CD14-positive monocyte (primary cell): ENCODE measurements at regions not wholly inside any gene's neighbourhood (a gene's known extent, or its start where the extent isn't known, plus 50 kb on each side); places are given as distances from the start of the nearest gene placed in this dataset.

Experiments
- DNase-seq, 3 donors: peaks; one replicate each; pipeline ENCODE4 v3.0.0-alpha.2; 2011 to 2022
- H2AFZ ChIP-seq: 2 replicates; pipeline ENCODE4 v1.6.0; 2012; ENCODE audit warnings: mild to moderate bottlenecking, low read depth, low read length, inconsistent platforms; ENCODE audit not compliant: insufficient read depth, poor library complexity, severe bottlenecking
- H3K27ac ChIP-seq, 2 donors: 1 replicate in 1 of 2; 2 replicates in 1 of 2; pipeline ENCODE4 v1.5.1; 2012 to 2013; ENCODE audit warnings: low read length in 2 of 2, control low read depth in 1 of 2, inconsistent platforms in 1 of 2, low read depth in 1 of 2, mild to moderate bottlenecking in 1 of 2
- H3K27me3 ChIP-seq, 2 donors: one replicate each; pipeline versions ENCODE4 v1.6.0 to v1.6.1; 2011 to 2013; ENCODE audit warnings: low read length in 2 of 2; ENCODE audit not compliant: control insufficient read depth in 2 of 2, insufficient read depth in 2 of 2
- H3K36me3 ChIP-seq, 2 donors: replicated peaks in 1 of 2; 1 replicate in 1 of 2; 2 replicates in 1 of 2; pipeline versions ENCODE4 v1.5.1 to v1.6.1; 2012 to 2013; ENCODE audit warnings: low read length in 2 of 2, control low read depth in 1 of 2, inconsistent platforms in 1 of 2, mild to moderate bottlenecking in 1 of 2; ENCODE audit not compliant: insufficient read depth in 2 of 2, control insufficient read depth in 1 of 2
- H3K4me1 ChIP-seq, 2 donors: 1 replicate in 1 of 2; 2 replicates in 1 of 2; pipeline versions ENCODE4 v1.5.1 to v1.6.1; 2012 to 2013; ENCODE audit warnings: low read length in 2 of 2, control low read depth in 1 of 2, inconsistent platforms in 1 of 2, mild to moderate bottlenecking in 1 of 2, moderate library complexity in 1 of 2; ENCODE audit not compliant: insufficient read depth in 2 of 2, control insufficient read depth in 1 of 2
- H3K4me2 ChIP-seq: replicated peaks from 2 replicates; pipeline ENCODE3; 2012; ENCODE audit warnings: low read length, moderate library complexity, mild to moderate bottlenecking; ENCODE audit not compliant: poor library complexity, severe bottlenecking; ENCODE audit errors: extremely low read depth
- H3K4me3 ChIP-seq, 3 experiments: fragments of 200-600 bp in 1 of 3; sonication (generic) in 1 of 3; replicated peaks in 1 of 3; 1 replicate in 2 of 3; 2 replicates in 1 of 3; pipeline ENCODE4 v1.5.1; 2011 to 2013; ENCODE audit warnings: low read length in 3 of 3, mild to moderate bottlenecking in 3 of 3, control low read depth in 2 of 3, low read depth in 2 of 3, inconsistent platforms in 1 of 3, moderate library complexity in 1 of 3
- H3K79me2 ChIP-seq: 2 replicates; pipeline ENCODE4 v1.6.0; 2012; ENCODE audit warnings: mild to moderate bottlenecking, control low read depth, inconsistent platforms, low read length, moderate library complexity; ENCODE audit not compliant: insufficient read depth
- H3K9ac ChIP-seq: 2 replicates; pipeline ENCODE4 v1.6.0; 2017; ENCODE audit warnings: low read length, mild to moderate bottlenecking; ENCODE audit not compliant: insufficient read depth, poor library complexity, severe bottlenecking
- H3K9me3 ChIP-seq, 2 donors: replicated peaks in 1 of 2; 1 replicate in 1 of 2; 2 replicates in 1 of 2; pipeline versions ENCODE4 v1.5.1 to v1.6.1; 2012 to 2013; ENCODE audit warnings: low read length in 2 of 2, control low read depth in 1 of 2; ENCODE audit not compliant: control insufficient read depth in 1 of 2, insufficient read depth in 1 of 2
- H4K20me1 ChIP-seq: 2 replicates; pipeline ENCODE4 v1.6.0; 2012; ENCODE audit warnings: mild to moderate bottlenecking, low read length, control low read depth, moderate library complexity; ENCODE audit not compliant: insufficient read depth
- H3K27ac Mint-ChIP-seq, 7 donors: one replicate each; pipeline ENCODE4 v1.8.0; 2020; ENCODE audit warnings: mild to moderate bottlenecking in 7 of 7, mixed read lengths in 7 of 7, moderate library complexity in 6 of 7, inconsistent platforms in 2 of 7
- H3K27me3 Mint-ChIP-seq, 3 donors: one replicate each; pipeline ENCODE4 v1.8.0; 2021 to 2022; ENCODE audit warnings: low read depth in 3 of 3, mild to moderate bottlenecking in 3 of 3, mixed read lengths in 3 of 3, moderate library complexity in 3 of 3, inconsistent platforms in 1 of 3
- H3K36me3 Mint-ChIP-seq, 2 donors: one replicate each; pipeline ENCODE4 v1.8.0; 2020; ENCODE audit warnings: mixed read lengths in 2 of 2, inconsistent platforms in 1 of 2, mild to moderate bottlenecking in 1 of 2
- H3K4me1 Mint-ChIP-seq: one replicate; pipeline ENCODE4 v1.8.0; 2020; ENCODE audit warnings: mild to moderate bottlenecking, mixed read lengths
- H3K4me3 Mint-ChIP-seq, 2 donors: one replicate each; pipeline ENCODE4 v1.8.0; 2020; ENCODE audit warnings: mild to moderate bottlenecking in 2 of 2, mixed read lengths in 2 of 2, moderate library complexity in 1 of 2
- H3K9me3 Mint-ChIP-seq, 7 donors: one replicate each; pipeline ENCODE4 v1.8.0; 2020 to 2022; ENCODE audit warnings: mixed read lengths in 7 of 7, mild to moderate bottlenecking in 6 of 7, moderate library complexity in 6 of 7, inconsistent platforms in 2 of 7
- WGBS: methylation state at CpG from one replicate; pipeline ENCODE4 v1.1.5; 2013; ENCODE audit warnings: missing lambda C conversion rate; ENCODE audit not compliant: insufficient coverage; 5-methylcytosine and 5-hydroxymethylcytosine counted together
- intact Hi-C, 2 donors: fragments of 100-400 bp; cut with micrococcal nuclease; formaldehyde crosslinking; loops; one replicate each; pipeline versions ENCODE4 v1.15.0 to v1.15.1; 2023
- TF ChIP-seq, protein P1 (sequence below): fragments of 200-600 bp; IDR thresholded peaks from one replicate; pipeline ENCODE4 v1.8.0; 2022; ENCODE audit warnings: antibody characterized with exemption, mild to moderate bottlenecking

GRCh38 chr5:126233256-126233655 lies 190.0 kb upstream of the GRAMD2B start:
- intact Hi-C loops: no loop called here
- Histone ChIP-seq H3K9me3 (peaks cover 12 to 18% of the 10 kb centered on the region in 2 donors), H3K36me3 (no peaks in the 10 kb centered on the region), H3K9ac (no peak overlapping the region), H3K4me2 (no peak overlapping the region), H3K4me1 (no peaks in the 10 kb centered on the region), H4K20me1 (no peaks in the 10 kb centered on the region), H3K79me2 (no peaks in the 10 kb centered on the region), H3K27me3 (no peaks in the 10 kb centered on the region), H3K27ac (no peak overlapping the region), H2AFZ (no peak overlapping the region), H3K4me3 (no peak overlapping the region)
- no peak overlapping the region for H3K27ac Mint-ChIP-seq
- no peak for DNase-seq
- H3K4me3 Mint-ChIP-seq: no peak overlapping the region
- peaks cover 0 to 1% (median 0%) of the 10 kb centered on the region in 3 donors for H3K27me3 Mint-ChIP-seq
- no peaks in the 10 kb centered on the region for H3K36me3 Mint-ChIP-seq
- TF ChIP-seq, protein P1, sequence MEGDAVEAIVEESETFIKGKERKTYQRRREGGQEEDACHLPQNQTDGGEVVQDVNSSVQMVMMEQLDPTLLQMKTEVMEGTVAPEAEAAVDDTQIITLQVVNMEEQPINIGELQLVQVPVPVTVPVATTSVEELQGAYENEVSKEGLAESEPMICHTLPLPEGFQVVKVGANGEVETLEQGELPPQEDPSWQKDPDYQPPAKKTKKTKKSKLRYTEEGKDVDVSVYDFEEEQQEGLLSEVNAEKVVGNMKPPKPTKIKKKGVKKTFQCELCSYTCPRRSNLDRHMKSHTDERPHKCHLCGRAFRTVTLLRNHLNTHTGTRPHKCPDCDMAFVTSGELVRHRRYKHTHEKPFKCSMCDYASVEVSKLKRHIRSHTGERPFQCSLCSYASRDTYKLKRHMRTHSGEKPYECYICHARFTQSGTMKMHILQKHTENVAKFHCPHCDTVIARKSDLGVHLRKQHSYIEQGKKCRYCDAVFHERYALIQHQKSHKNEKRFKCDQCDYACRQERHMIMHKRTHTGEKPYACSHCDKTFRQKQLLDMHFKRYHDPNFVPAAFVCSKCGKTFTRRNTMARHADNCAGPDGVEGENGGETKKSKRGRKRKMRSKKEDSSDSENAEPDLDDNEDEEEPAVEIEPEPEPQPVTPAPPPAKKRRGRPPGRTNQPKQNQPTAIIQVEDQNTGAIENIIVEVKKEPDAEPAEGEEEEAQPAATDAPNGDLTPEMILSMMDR: no peak
- 97% methylated on average over 5 of the region's 5 CpGs for WGBS
- peaks cover 3 to 19% (median 14%) of the 10 kb centered on the region in 7 donors for H3K9me3 Mint-ChIP-seq
- no peaks in the 10 kb centered on the region for H3K4me1 Mint-ChIP-seq

GRCh38 chr5:126234563-126235195 lies 188.5 kb upstream of the GRAMD2B start:
- H3K27me3 ChIP-seq: no peaks in the 10 kb centered on the region
- no peaks in the 10 kb centered on the region for H3K36me3 Mint-ChIP-seq

More at GRCh38 chr5:126234563-126235195, 188.5 kb upstream of the GRAMD2B start:
- WGBS: no CpG with 5 or more reads among the region's 7 CpGs
- H3K9me3 Mint-ChIP-seq: peaks cover 0 to 11% (median 7%) of the 10 kb centered on the region in 7 donors
- H3K4me1 Mint-ChIP-seq: no peaks in the 10 kb centered on the region
- no peaks in the 10 kb centered on the region for H3K4me1 ChIP-seq
- H3K9me3 ChIP-seq: peaks cover 0 to 4% of the 10 kb centered on the region in 2 donors
- H3K27me3 Mint-ChIP-seq: peaks cover 0 to 1% (median 0%) of the 10 kb centered on the region in 3 donors
- intact Hi-C loops: no loop called here
- TF ChIP-seq, protein P1: no peak
- H3K79me2 ChIP-seq: no peaks in the 10 kb centered on the region
- no peak overlapping the region for H3K4me3 ChIP-seq
- no peak overlapping the region for H3K4me2 ChIP-seq
- no peak overlapping the region for H3K27ac ChIP-seq
- H4K20me1 ChIP-seq: no peaks in the 10 kb centered on the region
- H3K36me3 ChIP-seq: no peaks in the 10 kb centered on the region
- H3K27ac Mint-ChIP-seq: no peak overlapping the region
- H3K4me3 Mint-ChIP-seq: no peak overlapping the region
- no peak overlapping the region for H2AFZ ChIP-seq
- no peak for DNase-seq
- H3K9ac ChIP-seq: no peak overlapping the region
